GM23338 (cell line): ENCODE measurements at regions not wholly inside any gene's neighbourhood (a gene's known extent, or its start where the extent isn't known, plus 50 kb on each side); places are given as distances from the start of the nearest gene placed in this dataset.
A peak's percentile ranks its signal among the peaks of the same experiment; 100 is the strongest.

Experiments used
- ATAC-seq: fragments of 200-7000 bp; cut with Tn5 transposase; 3 replicates; pipeline ENCODE4 v1.9.1; 2020
- DNase-seq: peaks from one replicate; pipeline ENCODE4 v3.0.0-alpha.2; 2015; ENCODE audit warnings: low spot score
- H2AFZ ChIP-seq: fragments of 200-600 bp; sonication (generic); 2 replicates; pipeline ENCODE4 v1.8.0; 2016; ENCODE audit warnings: antibody characterized with exemption, mild to moderate bottlenecking, moderate library complexity
- H3F3A ChIP-seq: fragments of 200-600 bp; sonication (generic); replicated peaks from 2 replicates; pipeline ENCODE4 v1.8.0; 2017; ENCODE audit warnings: antibody characterized with exemption, mixed run types, low read depth
- H3K27ac ChIP-seq: fragments of 200-600 bp; sonication (generic); 2 replicates; pipeline ENCODE4 v1.6.1; 2016; ENCODE audit warnings: low read depth
- H3K27me3 ChIP-seq: fragments of 200-600 bp; sonication (generic); 2 replicates; pipeline ENCODE4 v1.8.0; 2016; ENCODE audit warnings: mild to moderate bottlenecking, mixed run types, moderate library complexity; ENCODE audit not compliant: insufficient read depth
- H3K36me3 ChIP-seq: fragments of 200-600 bp; sonication (generic); 2 replicates; pipeline ENCODE4 v1.8.0; 2016; ENCODE audit warnings: mild to moderate bottlenecking; ENCODE audit not compliant: insufficient read depth
- H3K4me1 ChIP-seq: fragments of 200-600 bp; sonication (generic); 2 replicates; pipeline ENCODE4 v1.8.0; 2016; ENCODE audit warnings: mild to moderate bottlenecking, moderate library complexity; ENCODE audit not compliant: insufficient read depth
- H3K4me2 ChIP-seq: fragments of 200-600 bp; sonication (generic); 2 replicates; pipeline ENCODE4 v1.7.1; 2017; ENCODE audit warnings: mixed run types
- H3K4me3 ChIP-seq: fragments of 200-600 bp; sonication (generic); 2 replicates; pipeline ENCODE4 v1.6.1; 2016; ENCODE audit warnings: mixed run types
- H3K79me2 ChIP-seq: fragments of 200-600 bp; sonication (generic); replicated peaks from 2 replicates; pipeline ENCODE4 v1.8.0; 2017; ENCODE audit warnings: mild to moderate bottlenecking; ENCODE audit not compliant: insufficient read depth
- H3K9me2 ChIP-seq: fragments of 200-600 bp; sonication (generic); 2 replicates; pipeline ENCODE4 v1.8.0; 2017; ENCODE audit not compliant: insufficient read depth
- H4K20me1 ChIP-seq: fragments of 200-600 bp; sonication (generic); replicated peaks from 2 replicates; pipeline ENCODE4 v1.8.0; 2017; ENCODE audit warnings: mild to moderate bottlenecking; ENCODE audit not compliant: insufficient read depth
- H3K27ac Mint-ChIP-seq: 2 replicates; pipeline ENCODE4 v1.8.0; 2020; ENCODE audit warnings: inconsistent platforms, mild to moderate bottlenecking, moderate library complexity, mixed read lengths
- H3K27me3 Mint-ChIP-seq: 3 replicates; pipeline ENCODE4 v1.8.0; 2022; ENCODE audit warnings: low read depth, mild to moderate bottlenecking, moderate library complexity, mixed read lengths, inconsistent platforms; ENCODE audit not compliant: insufficient read depth, poor library complexity
- H3K36me3 Mint-ChIP-seq: 3 replicates; pipeline ENCODE4 v1.8.0; 2021; ENCODE audit warnings: low read depth, mild to moderate bottlenecking, inconsistent platforms, moderate library complexity, mixed read lengths
- H3K4me1 Mint-ChIP-seq: 3 replicates; pipeline ENCODE4 v1.8.0; 2020; ENCODE audit warnings: mild to moderate bottlenecking, inconsistent platforms, mixed read lengths
- H3K4me3 Mint-ChIP-seq: 3 replicates; pipeline ENCODE4 v1.8.0; 2021; ENCODE audit warnings: moderate library complexity, mild to moderate bottlenecking, inconsistent platforms, mixed read lengths
- H3K9me3 Mint-ChIP-seq: 3 replicates; pipeline ENCODE4 v1.8.0; 2020; ENCODE audit warnings: moderate library complexity, mild to moderate bottlenecking, inconsistent platforms, mixed read lengths
- CREB1 ChIP-seq: fragments of 250-450 bp; sonication (Bioruptor Pico); IDR thresholded peaks from 2 replicates; pipeline ENCODE4 v1.5.0; 2020; ENCODE audit warnings: low read depth, mild to moderate bottlenecking, moderate library complexity
- CTCF ChIP-seq, 2 experiments: fragments of 200-600 bp in 1 of 2; sonication (generic) in 1 of 2; conservative IDR thresholded peaks; 2 replicates each; pipeline versions ENCODE4 v1.5.1 to v1.6.1; 2016 to 2017; ENCODE audit warnings: antibody characterized with exemption in 2 of 2, low read depth in 2 of 2, mild to moderate bottlenecking in 2 of 2, moderate library complexity in 1 of 2
- ETS1 ChIP-seq: IDR thresholded peaks from 2 replicates; pipeline ENCODE4 v1.6.1; 2016; ENCODE audit warnings: antibody characterized with exemption
- EZH2 ChIP-seq: fragments of 200-600 bp; sonication (generic); IDR thresholded peaks from one replicate; pipeline ENCODE4 v1.8.0; 2017; ENCODE audit warnings: antibody characterized with exemption, mild to moderate bottlenecking, low read depth; ENCODE audit not compliant: unreplicated experiment
- EZH2phosphoT487 ChIP-seq: fragments of 200-600 bp; sonication (generic); IDR thresholded peaks from one replicate; pipeline ENCODE4 v1.8.1; 2018; ENCODE audit warnings: antibody characterized with exemption; ENCODE audit not compliant: unreplicated experiment
- JUNB ChIP-seq: IDR thresholded peaks from one replicate; pipeline ENCODE4 v1.6.1; 2016; ENCODE audit warnings: antibody characterized with exemption; ENCODE audit not compliant: unreplicated experiment
- NANOG ChIP-seq: IDR thresholded peaks from 2 replicates; pipeline ENCODE4 v1.6.1; 2016; ENCODE audit warnings: antibody characterized with exemption, borderline replicate concordance
- POLR2AphosphoS5 ChIP-seq: IDR thresholded peaks from 2 replicates; pipeline ENCODE4 v1.6.1; 2016; ENCODE audit warnings: antibody characterized with exemption, low read depth
- STAT1 ChIP-seq: IDR thresholded peaks from one replicate; pipeline ENCODE4 v1.6.1; 2016; ENCODE audit warnings: antibody characterized with exemption; ENCODE audit not compliant: unreplicated experiment
- ZNF331 ChIP-seq: fragments of 250-450 bp; sonication (Bioruptor Pico); IDR thresholded peaks from 2 replicates; pipeline ENCODE4 v1.5.0; 2020; ENCODE audit warnings: low read depth, mild to moderate bottlenecking, moderate library complexity
- ZNF462 ChIP-seq: fragments of 250-450 bp; sonication (Bioruptor Pico); IDR thresholded peaks from 2 replicates; pipeline ENCODE4 v1.5.0; 2020; ENCODE audit warnings: mild to moderate bottlenecking, moderate library complexity
- TF ChIP-seq, protein P1 (sequence below): IDR thresholded peaks from one replicate; pipeline ENCODE4 v1.6.1; 2018; ENCODE audit warnings: antibody characterized with exemption; ENCODE audit not compliant: unreplicated experiment

DNA sequence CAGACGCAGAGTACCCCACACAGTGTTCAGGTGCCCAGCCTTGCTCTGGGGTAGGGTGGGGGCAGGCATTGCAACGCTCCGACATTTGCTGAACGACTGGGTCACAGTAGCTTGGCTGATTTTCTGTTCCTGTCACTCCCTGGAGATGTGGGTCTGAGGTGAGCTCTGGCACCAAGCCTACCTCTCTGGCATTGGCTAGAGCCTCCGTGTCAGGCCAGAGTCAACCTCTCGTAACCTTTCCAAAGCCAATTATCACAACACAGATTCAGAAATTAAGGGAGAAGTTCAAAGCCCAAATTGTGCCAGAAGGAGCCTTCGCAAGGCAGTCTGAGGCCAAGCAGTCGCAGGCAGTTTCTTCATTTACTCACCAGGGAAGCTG, 117.2 kb downstream of the IRS2 start (continued):
- TF ChIP-seq ETS1 (no peak), EZH2 (no peak), JUNB (no peak)

DNA sequence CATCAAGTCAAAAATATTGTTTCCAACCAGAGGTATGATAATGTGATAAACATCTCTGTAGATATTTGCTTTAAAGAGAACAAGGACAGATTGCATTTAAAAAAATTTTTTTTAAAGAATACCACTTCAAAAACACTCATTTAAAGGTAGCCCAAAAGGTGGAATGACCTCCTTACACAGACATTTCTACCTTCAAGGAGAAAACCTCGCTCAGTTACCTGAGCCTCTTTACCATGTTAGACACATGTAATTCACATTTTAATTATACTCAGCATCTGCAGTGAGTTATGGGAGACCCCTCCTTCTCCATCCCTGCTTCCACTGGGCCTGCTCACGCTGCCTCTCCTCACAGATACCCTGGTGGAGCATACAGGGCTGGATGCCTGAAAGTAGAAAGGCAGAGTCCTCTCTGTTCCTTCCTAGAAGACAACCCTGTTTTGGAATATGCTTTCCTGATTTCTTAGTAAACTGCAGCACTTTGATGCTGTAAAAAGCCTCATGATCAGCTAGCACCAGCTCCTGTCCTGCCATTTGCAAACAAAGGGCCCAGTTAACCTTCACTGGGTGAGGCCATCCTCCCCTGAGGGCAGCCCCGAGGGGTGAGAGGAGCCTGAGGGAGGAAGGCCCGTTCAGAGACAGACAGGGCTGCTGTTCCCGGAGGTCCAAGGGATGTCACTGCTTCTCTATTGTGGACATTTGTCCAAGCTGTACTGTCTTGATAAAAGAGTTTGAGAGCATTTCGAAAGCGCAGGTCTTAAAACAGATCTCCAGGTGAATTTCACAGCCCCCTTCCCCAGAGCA, 117.8 kb downstream of the IRS2 start:
- H3K9me3 Mint-ChIP-seq, result no peaks in the 10 kb centered on the region
- H3K4me1 Mint-ChIP-seq, result peaks cover 11% of the 10 kb centered on the region; the same call in 2 of the 3 replicates
- Histone ChIP-seq H3F3A (no peaks in the 10 kb centered on the region), H3K27ac (no peak overlapping the region), H3K79me2 (no peaks in the 10 kb centered on the region), H3K4me1 (no peaks in the 10 kb centered on the region), H4K20me1 (no peaks in the 10 kb centered on the region), H2AFZ (peak overlapping the region; percentile 84), H3K4me3 (no peak overlapping the region), H3K4me2 (no peak overlapping the region), H3K27me3 (no peaks in the 10 kb centered on the region), H3K36me3 (no peaks in the 10 kb centered on the region), H3K9me2 (no peaks in the 10 kb centered on the region)
- no peak overlapping the region for H3K4me3 Mint-ChIP-seq
- ATAC-seq, result peak; percentile 69
- no peaks in the 10 kb centered on the region for H3K36me3 Mint-ChIP-seq
- no peak for DNase-seq
- peaks cover 3% of the 10 kb centered on the region for H3K27me3 Mint-ChIP-seq
- H3K27ac Mint-ChIP-seq, result 0 out of 2 replicates have a peak overlapping the region, but pooled peaks have one; percentile 56
- TF ChIP-seq CTCF (conservative IDR thresholded peaks at IDR 0.05; ENCODE audit: low read depth in 2 of 2) (no peak), EZH2phosphoT487 (no peak), ZNF462 (CRISPR knock-in tag) (no peak), ZNF331 (CRISPR knock-in tag) (no peak), STAT1 (no peak), JUNB (no peak), NANOG (no peak), CREB1 (CRISPR knock-in tag) (no peak), EZH2 (no peak), POLR2AphosphoS5 (no peak)
- TF ChIP-seq, protein P1, sequence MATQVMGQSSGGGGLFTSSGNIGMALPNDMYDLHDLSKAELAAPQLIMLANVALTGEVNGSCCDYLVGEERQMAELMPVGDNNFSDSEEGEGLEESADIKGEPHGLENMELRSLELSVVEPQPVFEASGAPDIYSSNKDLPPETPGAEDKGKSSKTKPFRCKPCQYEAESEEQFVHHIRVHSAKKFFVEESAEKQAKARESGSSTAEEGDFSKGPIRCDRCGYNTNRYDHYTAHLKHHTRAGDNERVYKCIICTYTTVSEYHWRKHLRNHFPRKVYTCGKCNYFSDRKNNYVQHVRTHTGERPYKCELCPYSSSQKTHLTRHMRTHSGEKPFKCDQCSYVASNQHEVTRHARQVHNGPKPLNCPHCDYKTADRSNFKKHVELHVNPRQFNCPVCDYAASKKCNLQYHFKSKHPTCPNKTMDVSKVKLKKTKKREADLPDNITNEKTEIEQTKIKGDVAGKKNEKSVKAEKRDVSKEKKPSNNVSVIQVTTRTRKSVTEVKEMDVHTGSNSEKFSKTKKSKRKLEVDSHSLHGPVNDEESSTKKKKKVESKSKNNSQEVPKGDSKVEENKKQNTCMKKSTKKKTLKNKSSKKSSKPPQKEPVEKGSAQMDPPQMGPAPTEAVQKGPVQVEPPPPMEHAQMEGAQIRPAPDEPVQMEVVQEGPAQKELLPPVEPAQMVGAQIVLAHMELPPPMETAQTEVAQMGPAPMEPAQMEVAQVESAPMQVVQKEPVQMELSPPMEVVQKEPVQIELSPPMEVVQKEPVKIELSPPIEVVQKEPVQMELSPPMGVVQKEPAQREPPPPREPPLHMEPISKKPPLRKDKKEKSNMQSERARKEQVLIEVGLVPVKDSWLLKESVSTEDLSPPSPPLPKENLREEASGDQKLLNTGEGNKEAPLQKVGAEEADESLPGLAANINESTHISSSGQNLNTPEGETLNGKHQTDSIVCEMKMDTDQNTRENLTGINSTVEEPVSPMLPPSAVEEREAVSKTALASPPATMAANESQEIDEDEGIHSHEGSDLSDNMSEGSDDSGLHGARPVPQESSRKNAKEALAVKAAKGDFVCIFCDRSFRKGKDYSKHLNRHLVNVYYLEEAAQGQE, result no peak
